RWPE2 (cell line): ENCODE measurements at regions not wholly inside any gene's neighbourhood (a gene's known extent, or its start where the extent isn't known, plus 50 kb on each side); places are given as distances from the start of the nearest gene placed in this dataset.
"Not testable (repeated sequence)": the region's sequence is repeated elsewhere in the genome, so short reads cannot be mapped to it uniquely, and the experiment has no call there.

ENCODE experiments used
- ATAC-seq: fragments of 200-7000 bp; cut with Tn5 transposase; 3 replicates; pipeline ENCODE4 v1.9.1; 2021; ENCODE audit warnings: low read depth
- DNase-seq: peaks from one replicate; pipeline ENCODE4 v3.0.0-alpha.2; 2020; ENCODE audit warnings: low spot score
- H3K27ac ChIP-seq: fragments of 450-650 bp; 2 replicates; pipeline ENCODE4 v1.5.1; 2017; ENCODE audit warnings: mild to moderate bottlenecking; ENCODE audit not compliant: poor library complexity, severe bottlenecking
- H3K27me3 ChIP-seq: fragments of 250-450 bp; sonication (Bioruptor Pico); 2 replicates; pipeline ENCODE4 v1.5.1; 2021; ENCODE audit warnings: mild to moderate bottlenecking, moderate library complexity; ENCODE audit not compliant: insufficient read depth, poor library complexity, severe bottlenecking
- H3K36me3 ChIP-seq: fragments of 250-450 bp; sonication (Bioruptor Pico); 2 replicates; pipeline ENCODE4 v1.5.1; 2020; ENCODE audit warnings: low read depth, mild to moderate bottlenecking, moderate library complexity
- H3K4me1 ChIP-seq: fragments of 250-450 bp; sonication (Bioruptor Pico); 2 replicates; pipeline ENCODE4 v1.5.1; 2021; ENCODE audit warnings: mild to moderate bottlenecking, moderate library complexity; ENCODE audit not compliant: insufficient read depth, poor library complexity, severe bottlenecking
- H3K4me3 ChIP-seq: fragments of 250-450 bp; sonication (Bioruptor Pico); 2 replicates; pipeline ENCODE4 v1.5.1; 2021; ENCODE audit warnings: mild to moderate bottlenecking, moderate library complexity; ENCODE audit not compliant: severe bottlenecking
- H3K9me3 ChIP-seq: fragments of 250-450 bp; sonication (Bioruptor Pico); 2 replicates; pipeline ENCODE4 v1.5.1; 2021; ENCODE audit warnings: mild to moderate bottlenecking, moderate library complexity; ENCODE audit not compliant: severe bottlenecking
- TF ChIP-seq, protein P1 (sequence below): fragments of 450-650 bp; IDR thresholded peaks from one replicate; pipeline ENCODE4 v1.5.1; 2017; ENCODE audit warnings: mild to moderate bottlenecking, moderate library complexity; ENCODE audit not compliant: poor library complexity, severe bottlenecking

DNA sequence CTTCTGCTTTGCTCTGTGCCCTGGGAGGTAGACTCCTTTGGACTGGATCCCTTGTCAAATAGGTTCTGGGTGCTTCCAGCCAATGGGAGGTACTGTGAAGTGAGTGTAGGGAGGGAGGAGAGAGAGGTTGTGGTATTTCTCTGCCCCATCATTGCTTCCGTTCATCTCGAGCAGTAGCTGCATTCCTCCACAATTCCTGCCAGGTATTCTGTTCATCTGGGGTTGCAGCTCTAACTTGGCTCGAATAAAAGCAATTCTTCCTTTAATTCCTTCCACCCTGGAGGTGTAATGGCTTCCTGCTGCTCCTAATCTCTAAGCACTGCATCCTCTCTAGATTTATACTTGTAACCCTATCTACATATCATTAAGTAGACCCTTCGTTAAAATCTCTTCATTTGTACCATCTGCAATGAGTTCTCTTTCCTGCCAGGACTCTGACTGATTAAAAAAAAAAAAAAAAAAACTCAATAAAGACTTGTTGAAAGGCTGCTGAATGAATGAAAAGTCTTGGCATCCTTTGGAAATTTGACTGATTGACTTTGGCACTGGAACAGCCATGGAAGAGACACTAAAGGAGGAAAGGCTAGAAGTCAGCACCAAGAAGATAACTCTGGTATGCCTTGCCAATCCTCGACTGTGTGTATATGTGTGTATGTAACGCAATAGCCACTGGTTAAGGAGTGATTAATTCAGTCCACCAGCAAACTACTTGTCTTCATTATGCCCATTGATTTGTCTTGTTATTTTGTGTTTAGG, 616.9 kb upstream of the SOX9 start:
- ATAC-seq (no peak), DNase-seq (no peak)
- no peaks in the 10 kb centered on the region for H3K27me3 ChIP-seq

DNA sequence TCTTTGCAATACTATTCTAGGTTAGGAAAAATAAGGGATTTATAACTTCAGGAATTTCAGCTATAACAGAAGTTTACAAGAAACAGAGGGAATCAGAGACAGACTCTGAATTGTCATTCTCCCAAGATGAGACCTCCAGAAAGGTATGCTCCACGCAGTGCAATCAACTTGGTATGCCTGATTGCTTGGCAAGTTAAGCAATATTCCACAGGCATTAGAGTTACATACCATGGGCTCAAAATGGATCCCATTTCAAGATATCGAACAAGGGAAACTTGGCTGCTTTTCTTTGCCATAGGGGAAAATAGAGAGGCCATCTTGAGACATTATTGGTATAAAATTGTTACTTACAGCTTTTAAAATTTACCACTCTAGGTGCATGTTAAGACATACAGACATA, 615.6 kb upstream of the SOX9 start:
- ATAC-seq (peak; percentile 61; the same call in 2 of the 3 replicates), DNase-seq (no peak)
- peaks cover 10% of the 10 kb centered on the region for H3K4me1 ChIP-seq
- TF ChIP-seq, protein P1, sequence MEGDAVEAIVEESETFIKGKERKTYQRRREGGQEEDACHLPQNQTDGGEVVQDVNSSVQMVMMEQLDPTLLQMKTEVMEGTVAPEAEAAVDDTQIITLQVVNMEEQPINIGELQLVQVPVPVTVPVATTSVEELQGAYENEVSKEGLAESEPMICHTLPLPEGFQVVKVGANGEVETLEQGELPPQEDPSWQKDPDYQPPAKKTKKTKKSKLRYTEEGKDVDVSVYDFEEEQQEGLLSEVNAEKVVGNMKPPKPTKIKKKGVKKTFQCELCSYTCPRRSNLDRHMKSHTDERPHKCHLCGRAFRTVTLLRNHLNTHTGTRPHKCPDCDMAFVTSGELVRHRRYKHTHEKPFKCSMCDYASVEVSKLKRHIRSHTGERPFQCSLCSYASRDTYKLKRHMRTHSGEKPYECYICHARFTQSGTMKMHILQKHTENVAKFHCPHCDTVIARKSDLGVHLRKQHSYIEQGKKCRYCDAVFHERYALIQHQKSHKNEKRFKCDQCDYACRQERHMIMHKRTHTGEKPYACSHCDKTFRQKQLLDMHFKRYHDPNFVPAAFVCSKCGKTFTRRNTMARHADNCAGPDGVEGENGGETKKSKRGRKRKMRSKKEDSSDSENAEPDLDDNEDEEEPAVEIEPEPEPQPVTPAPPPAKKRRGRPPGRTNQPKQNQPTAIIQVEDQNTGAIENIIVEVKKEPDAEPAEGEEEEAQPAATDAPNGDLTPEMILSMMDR: no peak
- no peaks in the 10 kb centered on the region for H3K9me3 ChIP-seq
- H3K27ac ChIP-seq: no peak overlapping the region
- no peak overlapping the region for H3K4me3 ChIP-seq
- H3K36me3 ChIP-seq: no peaks in the 10 kb centered on the region
- no peaks in the 10 kb centered on the region for H3K27me3 ChIP-seq

More for the DNA sequence above, 616.9 kb upstream of the SOX9 start:
- H3K9me3 ChIP-seq: no peaks in the 10 kb centered on the region
- H3K36me3 ChIP-seq: no peaks in the 10 kb centered on the region
- H3K4me3 ChIP-seq: no peak overlapping the region
- H3K4me1 ChIP-seq: peaks cover 10% of the 10 kb centered on the region
- TF ChIP-seq, protein P1: no peak
- no peak overlapping the region for H3K27ac ChIP-seq

DNA sequence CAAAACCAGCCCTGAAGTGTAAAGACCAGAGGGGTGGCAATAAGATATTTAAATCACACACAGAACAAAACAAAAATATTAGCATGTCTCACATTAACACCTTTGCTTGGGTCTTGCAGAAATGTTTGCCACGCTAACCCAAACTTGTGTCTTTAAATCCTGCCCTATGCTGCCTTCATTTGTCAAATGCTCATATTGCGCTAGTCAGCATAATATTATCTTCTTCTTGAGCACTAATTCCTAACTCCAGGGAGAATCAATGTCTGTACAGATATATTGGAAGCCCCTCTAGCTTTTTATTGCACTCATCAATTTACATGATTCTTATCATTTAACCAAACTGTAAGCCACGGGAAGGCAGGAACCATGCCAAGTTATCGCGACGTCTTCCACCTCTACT, 614.8 kb upstream of the SOX9 start:
- H3K4me1 ChIP-seq: peaks cover 3% of the 10 kb centered on the region
- TF ChIP-seq, protein P1: no peak
- no peak overlapping the region for H3K27ac ChIP-seq
- H3K9me3 ChIP-seq: no peaks in the 10 kb centered on the region
- no peaks in the 10 kb centered on the region for H3K27me3 ChIP-seq
- H3K4me3 ChIP-seq: no peak overlapping the region
- DNase-seq (no peak), ATAC-seq (no peak)
- H3K36me3 ChIP-seq: no peaks in the 10 kb centered on the region

DNA sequence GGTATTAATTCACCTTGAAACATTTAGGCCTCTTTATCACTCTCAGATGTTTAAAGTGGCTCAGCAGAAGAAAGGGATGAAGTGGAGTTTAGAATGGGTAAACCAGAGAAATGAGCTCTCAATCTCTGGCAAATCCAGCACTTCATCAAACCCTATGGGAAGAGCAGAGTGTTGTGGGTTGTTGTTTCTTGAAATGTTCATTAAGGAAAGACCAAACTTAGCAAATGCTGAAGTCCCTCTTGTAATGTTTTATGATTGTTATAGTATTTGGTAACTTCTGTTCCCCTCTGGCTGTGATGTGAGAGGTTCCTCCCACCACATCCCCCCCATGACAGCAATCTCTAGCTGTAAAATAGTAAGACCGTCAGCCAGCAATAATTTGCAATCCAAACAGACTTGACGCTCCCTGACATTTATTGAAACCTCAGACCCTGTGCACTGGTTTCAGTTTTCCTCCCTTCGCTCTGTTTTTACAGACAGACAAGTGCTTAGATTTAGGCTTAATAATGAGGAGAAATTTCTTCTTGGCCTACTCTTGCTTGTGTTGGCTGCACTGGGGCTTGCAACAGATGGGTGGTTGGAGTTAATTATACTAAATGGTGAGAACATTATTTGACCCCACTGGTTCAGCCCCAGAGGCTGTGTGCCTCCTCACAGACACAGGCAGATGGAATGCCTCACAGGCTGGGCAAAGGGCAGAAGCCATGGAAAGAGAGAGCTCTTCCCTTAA, 609.4 kb upstream of the SOX9 start:
- Histone ChIP-seq H3K4me1 (peaks cover 9% of the 10 kb centered on the region), H3K27ac (no peak overlapping the region), H3K36me3 (no peaks in the 10 kb centered on the region), H3K4me3 (no peak overlapping the region), H3K9me3 (no peaks in the 10 kb centered on the region), H3K27me3 (no peaks in the 10 kb centered on the region)
- DNase-seq (no peak), ATAC-seq (no peak)
- TF ChIP-seq, protein P1: no peak

DNA sequence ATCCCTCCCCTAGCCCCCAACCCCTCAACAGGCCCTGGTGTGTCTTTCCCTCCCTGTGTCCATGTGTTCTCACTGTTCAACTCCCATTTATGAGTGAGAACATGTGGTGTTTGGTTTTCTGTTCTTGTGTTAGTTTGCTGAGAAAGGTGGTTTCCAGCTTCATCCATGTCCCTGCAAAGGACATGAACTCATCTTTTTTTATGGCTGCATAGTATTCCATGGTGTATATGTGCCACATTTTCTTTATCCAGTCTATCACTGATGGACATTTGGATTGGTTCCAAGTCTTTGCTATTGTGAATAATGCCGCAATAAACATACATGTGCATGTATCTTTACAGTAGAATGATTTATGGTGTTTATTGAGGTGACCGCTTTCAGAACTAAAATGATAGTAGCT, 607.1 kb upstream of the SOX9 start:
- ATAC-seq, H3K27me3 ChIP-seq, H3K36me3 ChIP-seq, H3K4me3 ChIP-seq, H3K9me3 ChIP-seq, H3K27ac ChIP-seq, DNase-seq: not testable (repeated sequence)
- H3K4me1 ChIP-seq: peaks cover 13% of the 10 kb centered on the region
